RWPE1 (cell line): ENCODE measurements at regions not wholly inside any gene's neighbourhood (a gene's known extent, or its start where the extent isn't known, plus 50 kb on each side); places are given as distances from the start of the nearest gene placed in this dataset.

Experiments
- CTCF ChIA-PET: fragments of 350-600 bp; sonication (Branson Sonifier 250); formaldehyde crosslinking; extraction: SDS; loops from one replicate; lab custom pipeline; 2021; lab: Yijun Ruan, JAX
- POLR2A ChIA-PET: fragments of 400-600 bp; formaldehyde crosslinking; extraction: SDS; loops from one replicate; lab custom pipeline; 2020; ENCODE audit warnings: antibody characterized with exemption; ENCODE audit not compliant: low non-redundant PET; lab: Yijun Ruan, JAX
- DNase-seq: peaks from one replicate; pipeline ENCODE4 v3.0.0; 2012; ENCODE audit warnings: low spot score
- H3K27ac ChIP-seq: fragments of 450-650 bp; 2 replicates; pipeline ENCODE4 v1.5.1; 2017
- TF ChIP-seq, protein P1 (sequence below): fragments of 450-650 bp; conservative IDR thresholded peaks from 2 replicates; pipeline ENCODE4 v1.5.1; 2017; ENCODE audit warnings: low read depth, mild to moderate bottlenecking

DNA sequence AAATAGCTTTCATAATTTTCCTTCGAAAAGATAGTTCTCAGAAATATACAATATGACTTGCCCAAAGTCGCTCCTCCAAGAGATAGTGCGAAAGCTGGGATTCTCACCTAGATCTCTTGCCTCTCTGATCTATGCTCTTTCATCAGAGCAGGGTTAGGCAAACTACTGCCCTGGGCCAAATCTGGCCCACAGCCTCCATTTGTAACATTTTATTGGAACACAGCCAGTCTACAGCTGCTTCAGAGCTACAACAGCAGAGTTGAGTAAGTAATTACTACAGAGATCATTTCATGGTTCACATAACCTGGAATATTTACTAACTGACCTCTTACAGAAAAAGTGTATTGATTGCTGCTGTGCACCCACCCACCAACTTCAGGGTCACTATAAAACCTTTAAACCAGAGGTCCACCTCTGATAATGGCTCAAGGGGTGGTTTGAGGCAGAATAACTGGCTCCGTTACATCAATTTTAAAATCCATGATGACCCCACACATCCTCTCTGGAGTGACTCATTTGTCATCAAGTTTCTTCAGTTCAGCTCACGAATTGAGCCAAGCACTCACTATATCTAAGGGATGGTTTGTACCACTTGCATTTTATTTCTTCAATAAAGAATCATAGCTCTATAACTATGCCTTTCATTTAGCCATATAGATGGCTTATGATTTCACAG, 1019.0 kb downstream of the XPNPEP1 start:
- no peak overlapping the region for H3K27ac ChIP-seq
- TF ChIP-seq, protein P1, sequence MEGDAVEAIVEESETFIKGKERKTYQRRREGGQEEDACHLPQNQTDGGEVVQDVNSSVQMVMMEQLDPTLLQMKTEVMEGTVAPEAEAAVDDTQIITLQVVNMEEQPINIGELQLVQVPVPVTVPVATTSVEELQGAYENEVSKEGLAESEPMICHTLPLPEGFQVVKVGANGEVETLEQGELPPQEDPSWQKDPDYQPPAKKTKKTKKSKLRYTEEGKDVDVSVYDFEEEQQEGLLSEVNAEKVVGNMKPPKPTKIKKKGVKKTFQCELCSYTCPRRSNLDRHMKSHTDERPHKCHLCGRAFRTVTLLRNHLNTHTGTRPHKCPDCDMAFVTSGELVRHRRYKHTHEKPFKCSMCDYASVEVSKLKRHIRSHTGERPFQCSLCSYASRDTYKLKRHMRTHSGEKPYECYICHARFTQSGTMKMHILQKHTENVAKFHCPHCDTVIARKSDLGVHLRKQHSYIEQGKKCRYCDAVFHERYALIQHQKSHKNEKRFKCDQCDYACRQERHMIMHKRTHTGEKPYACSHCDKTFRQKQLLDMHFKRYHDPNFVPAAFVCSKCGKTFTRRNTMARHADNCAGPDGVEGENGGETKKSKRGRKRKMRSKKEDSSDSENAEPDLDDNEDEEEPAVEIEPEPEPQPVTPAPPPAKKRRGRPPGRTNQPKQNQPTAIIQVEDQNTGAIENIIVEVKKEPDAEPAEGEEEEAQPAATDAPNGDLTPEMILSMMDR: no peak
- POLR2A ChIA-PET: no interaction called here
- DNase-seq: no peak
- CTCF ChIA-PET: interaction anchor here (0.7 kb wide), 1 partner anchor 16 kb away, joined by 3 read pairs; no protein-coding TSS in a partner anchor

DNA sequence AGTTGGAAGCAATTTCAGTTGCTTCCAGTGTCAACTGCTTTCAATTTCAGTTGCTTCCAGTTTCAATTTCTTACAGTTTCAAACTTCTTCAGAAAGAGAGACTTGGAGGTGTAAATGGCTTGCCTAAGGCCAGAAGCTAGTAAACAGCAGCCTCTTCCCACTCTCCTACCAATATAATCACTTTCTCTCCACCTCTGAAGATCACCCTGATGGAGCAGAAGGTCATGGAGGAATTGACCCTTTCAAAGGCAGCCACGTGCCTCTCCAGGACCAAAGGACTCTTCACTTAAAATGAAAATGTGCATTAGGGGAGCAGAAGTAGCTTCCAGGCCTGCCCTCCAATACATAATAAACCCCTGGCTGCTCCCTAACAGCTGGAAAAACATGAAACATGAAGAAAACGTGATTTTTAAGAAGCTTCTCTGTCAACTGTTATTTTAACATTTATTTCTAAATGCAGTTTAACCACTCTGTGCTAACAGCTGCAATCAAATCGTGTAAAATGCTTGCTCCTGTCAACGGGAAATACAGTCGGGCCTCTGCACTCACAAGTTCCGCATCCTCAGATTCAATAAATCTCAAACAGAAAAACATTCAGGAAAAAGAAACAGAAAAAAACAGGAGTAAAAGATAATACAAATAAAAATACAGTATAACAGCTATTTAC, 1020.6 kb downstream of the XPNPEP1 start:
- ChIA-PET CTCF (no interaction called here), POLR2A (no interaction called here)
- DNase-seq: no peak
- TF ChIP-seq, protein P1: no peak
- no peak overlapping the region for H3K27ac ChIP-seq

DNA sequence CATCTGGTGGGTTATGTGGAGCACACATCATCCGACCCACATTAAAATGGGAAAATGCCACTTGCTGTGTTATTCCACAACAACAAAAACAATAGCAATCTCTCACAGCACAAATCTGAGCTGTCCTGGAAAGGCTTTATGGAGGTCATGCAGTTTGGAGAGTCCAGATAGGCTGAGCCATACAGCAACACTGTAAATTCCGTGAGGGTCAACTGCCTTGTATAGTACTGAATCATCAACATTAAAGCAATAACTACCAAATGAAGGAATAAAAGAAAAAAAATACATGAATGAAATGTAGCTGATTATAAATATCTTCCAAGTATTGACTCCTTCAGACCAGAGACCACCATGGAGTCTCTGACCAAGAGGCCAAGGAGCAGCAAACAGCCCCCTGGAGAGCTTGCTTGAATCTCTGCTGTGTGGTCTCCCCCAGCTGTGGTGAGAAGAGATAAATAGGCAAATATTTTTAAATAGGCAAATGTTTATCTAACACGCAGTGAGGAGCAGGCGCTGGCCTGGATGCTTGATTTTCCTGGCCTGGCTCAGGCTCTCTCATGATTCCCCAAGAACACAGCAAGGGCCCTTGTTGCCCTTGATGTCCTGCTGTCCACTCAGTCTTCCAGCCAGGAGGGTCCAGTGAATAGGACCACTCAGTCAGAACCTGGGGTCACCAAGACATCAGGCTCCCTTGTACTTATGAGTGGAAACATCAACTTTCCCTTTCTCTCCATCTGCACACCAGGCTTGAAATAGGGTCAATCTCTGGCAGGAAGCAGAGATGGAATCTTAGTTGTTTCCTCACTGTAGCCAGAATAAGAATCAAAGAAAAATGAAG, 1021.3 kb downstream of the XPNPEP1 start:
- TF ChIP-seq, protein P1: no peak
- ChIA-PET CTCF (no interaction called here), POLR2A (no interaction called here)
- no peak for DNase-seq
- H3K27ac ChIP-seq: no peak overlapping the region

DNA sequence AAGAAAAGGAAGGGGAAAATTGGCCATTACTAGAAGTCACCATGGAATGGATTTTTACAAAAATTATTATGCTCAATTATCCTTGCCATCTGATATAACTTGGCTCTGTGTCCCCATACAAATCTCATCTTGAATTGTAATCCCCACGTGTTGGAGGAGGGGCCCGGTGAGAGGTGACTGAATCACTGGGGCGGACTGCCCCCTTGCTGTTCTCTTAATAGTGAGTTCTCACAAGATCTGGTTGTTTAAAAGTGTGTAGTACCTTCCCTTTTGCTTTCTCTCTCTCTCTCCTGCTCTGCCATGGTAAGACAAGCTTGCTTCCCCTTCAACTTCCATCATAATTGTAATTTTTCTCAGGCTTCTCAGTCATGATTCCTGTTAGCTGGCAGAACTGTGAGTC, 1023.6 kb downstream of the XPNPEP1 start:
- ChIA-PET POLR2A (no interaction called here), CTCF (interaction anchor here (0.6 kb wide), 1 partner anchor 612 kb away, joined by 5 read pairs; no protein-coding TSS in a partner anchor)
- DNase-seq: no peak
- no peak overlapping the region for H3K27ac ChIP-seq
- TF ChIP-seq, protein P1: no peak

DNA sequence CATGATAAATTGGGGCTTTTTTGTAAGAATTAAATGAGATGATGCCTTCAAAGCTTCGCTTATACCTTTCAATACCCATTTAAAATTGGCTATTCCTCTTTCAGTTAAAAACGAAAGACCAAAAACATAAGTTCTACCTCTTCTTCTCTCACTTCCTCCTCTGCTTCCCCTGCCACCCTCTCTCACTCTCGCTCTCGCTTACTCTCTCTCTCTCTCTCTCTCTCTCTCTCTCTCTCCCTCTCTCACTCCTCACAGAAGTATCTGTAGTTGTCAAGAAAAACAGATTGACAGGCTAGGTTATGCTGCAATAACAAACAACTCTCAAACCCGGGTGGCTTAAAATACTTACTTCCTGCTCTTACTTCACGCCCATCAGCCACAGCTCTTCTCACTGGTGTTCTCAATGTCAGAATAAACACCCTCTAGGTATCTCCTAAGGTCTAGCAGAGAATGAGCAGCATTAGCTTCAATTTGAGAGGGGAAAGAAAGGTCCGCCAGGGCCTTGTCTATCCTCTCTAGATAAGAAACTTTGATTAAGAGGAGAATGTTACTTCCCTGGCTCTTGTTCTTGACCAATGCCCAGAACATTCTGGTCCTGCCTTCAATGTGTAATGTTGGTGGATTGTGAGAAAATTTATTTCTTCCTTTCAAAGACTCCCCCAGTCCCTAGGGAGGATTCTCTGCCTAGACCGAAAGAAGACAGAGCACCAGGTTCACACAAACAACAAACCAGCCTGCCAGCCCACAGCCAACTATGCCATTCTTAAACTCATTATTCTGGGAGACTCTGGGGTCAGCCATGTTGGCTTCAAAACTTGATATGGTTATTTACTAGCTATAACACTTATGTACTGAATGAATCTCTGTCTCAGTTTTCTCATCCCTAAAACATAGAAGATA, 1028.7 kb downstream of the XPNPEP1 start:
- TF ChIP-seq, protein P1: no peak
- no peak overlapping the region for H3K27ac ChIP-seq
- POLR2A ChIA-PET: no interaction called here
- CTCF ChIA-PET: no interaction called here
- DNase-seq: no peak
